ENCODE measurements at regions not wholly inside any gene's neighbourhood (a gene's known extent, or its start where the extent isn't known, plus 50 kb on each side); places are given as distances from the start of the nearest gene placed in this dataset.

DNA sequence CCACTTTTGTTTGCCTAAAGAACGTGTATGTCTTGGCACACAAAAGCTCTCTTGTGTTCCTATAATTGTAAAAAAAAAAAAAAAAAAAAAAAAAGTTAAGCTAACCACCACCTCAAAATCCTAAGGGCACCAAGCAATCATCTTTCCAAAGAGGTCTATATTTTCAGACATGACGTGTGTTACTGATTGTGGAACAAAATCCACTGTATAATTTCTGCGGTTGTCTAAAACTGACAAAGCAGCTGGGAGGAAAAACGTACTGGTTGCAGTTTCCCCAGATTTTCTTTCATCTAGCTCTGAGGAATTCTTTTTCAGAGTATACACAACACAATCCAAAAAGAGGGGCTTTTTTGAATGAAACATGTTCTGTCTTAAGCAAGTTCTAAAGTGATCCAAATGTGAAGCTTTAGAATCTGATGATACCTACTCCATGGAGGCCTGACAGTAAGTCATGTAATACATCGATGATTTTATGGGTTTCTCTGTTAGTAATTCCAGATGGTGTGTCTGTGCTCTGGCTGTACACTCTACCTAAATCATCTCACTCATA is 375.6 kb upstream of the NUDT12 start:
- no peak for TF ChIP-seq POLR2A (IDR thresholded peaks at IDR 0.05)
- TF ChIP-seq, protein P1, sequence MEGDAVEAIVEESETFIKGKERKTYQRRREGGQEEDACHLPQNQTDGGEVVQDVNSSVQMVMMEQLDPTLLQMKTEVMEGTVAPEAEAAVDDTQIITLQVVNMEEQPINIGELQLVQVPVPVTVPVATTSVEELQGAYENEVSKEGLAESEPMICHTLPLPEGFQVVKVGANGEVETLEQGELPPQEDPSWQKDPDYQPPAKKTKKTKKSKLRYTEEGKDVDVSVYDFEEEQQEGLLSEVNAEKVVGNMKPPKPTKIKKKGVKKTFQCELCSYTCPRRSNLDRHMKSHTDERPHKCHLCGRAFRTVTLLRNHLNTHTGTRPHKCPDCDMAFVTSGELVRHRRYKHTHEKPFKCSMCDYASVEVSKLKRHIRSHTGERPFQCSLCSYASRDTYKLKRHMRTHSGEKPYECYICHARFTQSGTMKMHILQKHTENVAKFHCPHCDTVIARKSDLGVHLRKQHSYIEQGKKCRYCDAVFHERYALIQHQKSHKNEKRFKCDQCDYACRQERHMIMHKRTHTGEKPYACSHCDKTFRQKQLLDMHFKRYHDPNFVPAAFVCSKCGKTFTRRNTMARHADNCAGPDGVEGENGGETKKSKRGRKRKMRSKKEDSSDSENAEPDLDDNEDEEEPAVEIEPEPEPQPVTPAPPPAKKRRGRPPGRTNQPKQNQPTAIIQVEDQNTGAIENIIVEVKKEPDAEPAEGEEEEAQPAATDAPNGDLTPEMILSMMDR (IDR thresholded peaks at IDR 0.05): no peak

Measured in right lobe of liver (tissue), 4 donors.